Embryonic facial prominence (tissue), 1 donor: ENCODE measurements at regions not wholly inside any gene's neighbourhood (a gene's known extent, or its start where the extent isn't known, plus 50 kb on each side); places are given as distances from the start of the nearest gene placed in this dataset.
"Not testable (repeated sequence)": the region's sequence is repeated elsewhere in the genome, so short reads cannot be mapped to it uniquely, and the experiment has no call there.

Experiments used
- DNase-seq: peaks from one replicate; pipeline ENCODE4 v3.0.0-alpha.2; 2016; ENCODE audit errors: extremely low spot score

- DNase-seq: no peak
Measured at GRCh38 chr3:75126556-75126955, 512.1 kb upstream of the CNTN3 start.

GRCh38 chr3:75129101-75129500 is 514.6 kb upstream of the CNTN3 start:
- no peak for DNase-seq

- DNase-seq: no peak
Measured at GRCh38 chr3:75136100-75136897, 521.8 kb upstream of the CNTN3 start.

DNA sequence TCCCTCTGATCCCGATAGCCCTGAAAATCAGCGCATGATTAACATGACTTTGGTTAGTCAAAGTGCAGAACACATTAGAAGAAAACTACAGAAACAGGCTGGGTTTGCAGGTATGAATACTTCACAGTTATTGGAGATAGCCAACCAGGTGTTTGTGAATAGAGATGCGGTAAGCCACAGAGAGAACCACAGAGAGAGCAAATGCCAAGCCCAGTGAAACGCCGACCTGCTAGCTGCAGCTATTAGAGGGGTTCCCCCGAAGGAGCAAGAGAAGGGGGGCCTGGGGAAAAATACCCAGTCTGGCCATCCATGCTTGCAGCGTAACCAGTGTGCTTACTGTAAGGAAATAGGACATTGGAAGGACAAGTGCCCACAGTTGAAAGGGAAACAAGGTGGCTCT is 523.9 kb upstream of the CNTN3 start:
- no peak for DNase-seq

DNA sequence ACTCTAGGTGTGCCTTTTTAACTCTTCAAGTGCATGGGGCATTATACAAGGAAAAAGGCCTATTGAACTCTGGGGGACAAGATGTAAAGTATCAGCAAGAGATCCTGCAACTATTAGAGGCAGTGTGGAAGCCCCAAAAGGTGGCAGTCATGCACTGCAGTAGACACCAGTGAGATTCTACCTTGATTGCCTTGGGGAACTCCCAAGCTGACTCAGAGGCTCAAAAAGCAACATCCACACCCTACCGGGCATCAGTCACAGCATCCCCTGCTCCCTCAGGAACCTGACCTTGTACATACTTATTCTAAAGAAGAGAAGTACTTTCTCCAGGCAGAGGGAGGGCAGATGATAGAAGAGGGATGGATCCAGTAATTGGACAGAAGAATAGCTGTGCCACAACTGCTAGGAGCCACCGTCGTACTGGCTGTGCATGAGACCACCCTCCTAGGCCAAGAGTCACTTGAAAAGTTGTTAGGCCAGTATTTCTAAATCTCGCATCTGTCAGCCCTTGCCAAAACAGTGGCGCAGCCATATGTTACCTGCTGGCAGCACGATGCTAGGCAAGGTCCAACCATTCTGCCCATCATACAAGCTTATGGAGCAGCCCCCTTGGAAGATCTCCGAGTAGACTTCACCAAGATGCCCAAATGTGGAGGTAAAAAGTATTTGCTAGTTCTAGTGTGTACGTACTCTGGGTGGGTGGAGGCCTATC is 523.1 kb upstream of the FRG2C start:
- no peak for DNase-seq

- no peak for DNase-seq
Measured at GRCh38 chr3:75144406-75144805, 519.7 kb upstream of the FRG2C start.

- DNase-seq: peak; percentile 47
Measured at GRCh38 chr3:75171630-75172230, 492.4 kb upstream of the FRG2C start.

DNA sequence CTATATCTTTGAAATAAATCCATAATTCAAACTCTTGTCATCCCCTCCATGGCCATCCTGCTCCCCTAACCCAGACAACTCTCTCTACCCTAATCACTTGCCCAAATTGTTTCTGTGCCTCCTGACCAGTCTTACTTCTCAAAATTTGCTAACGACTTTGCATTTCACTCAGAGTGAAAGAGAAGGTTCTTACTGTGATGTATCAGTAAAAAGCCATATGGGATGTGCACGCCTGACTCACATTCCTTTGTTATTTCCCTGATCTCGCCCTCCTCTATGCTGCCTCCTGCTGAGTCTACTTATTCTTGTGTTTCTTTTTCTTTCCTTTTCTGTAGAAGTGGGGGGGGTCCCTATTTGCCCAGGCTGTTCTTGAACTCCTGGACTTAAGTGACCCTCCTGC is 487.2 kb upstream of the FRG2C start:
- DNase-seq: no peak

- DNase-seq: no peak
Measured at GRCh38 chr3:75180235-75180944, 483.7 kb upstream of the FRG2C start.

DNA sequence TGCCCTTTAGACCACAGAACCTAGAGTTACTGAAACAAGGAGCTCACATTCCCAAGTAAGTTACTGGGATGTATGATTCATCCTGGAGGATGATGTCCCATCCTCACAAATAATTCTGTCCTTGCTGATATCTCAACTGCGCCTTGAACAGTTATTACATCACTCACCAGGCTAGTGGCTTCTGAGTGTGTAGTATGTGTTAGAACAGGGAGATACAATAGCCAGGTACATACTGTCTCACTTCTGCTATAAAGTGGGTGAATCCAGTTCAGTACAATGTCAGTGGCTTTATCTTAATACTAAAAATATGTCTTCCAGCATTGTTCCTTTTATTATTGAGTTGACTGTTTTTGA is 483.2 kb upstream of the FRG2C start:
- DNase-seq: no peak

GRCh38 chr3:75188962-75189361 is 475.2 kb upstream of the FRG2C start:
- no peak for DNase-seq

DNA sequence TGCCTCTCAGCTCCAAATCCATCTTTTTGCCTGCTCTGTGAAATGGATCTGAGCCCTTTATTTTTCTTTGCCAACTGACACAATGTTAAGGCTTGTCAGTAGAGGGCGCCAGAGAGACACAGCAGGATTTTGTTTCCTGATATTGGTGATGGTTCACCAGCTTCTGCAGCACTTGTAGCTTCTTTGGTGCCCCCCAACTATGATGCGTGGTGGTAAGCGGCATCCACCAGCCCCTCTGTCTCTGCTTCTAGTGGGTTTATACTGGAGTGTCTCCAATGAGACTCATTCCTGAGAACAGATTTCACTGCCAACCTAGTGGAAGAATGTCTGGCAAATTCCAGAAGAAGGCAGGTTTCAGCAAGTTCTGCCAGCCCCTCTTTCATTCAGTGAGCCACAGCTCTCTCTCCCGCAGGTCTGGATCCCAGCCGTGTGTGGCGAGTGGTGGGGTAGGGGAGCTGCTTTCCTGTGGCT is 471.9 kb upstream of the FRG2C start:
- no peak for DNase-seq

- DNase-seq: no peak
Measured at GRCh38 chr3:75193797-75194196, 470.3 kb upstream of the FRG2C start.

DNA sequence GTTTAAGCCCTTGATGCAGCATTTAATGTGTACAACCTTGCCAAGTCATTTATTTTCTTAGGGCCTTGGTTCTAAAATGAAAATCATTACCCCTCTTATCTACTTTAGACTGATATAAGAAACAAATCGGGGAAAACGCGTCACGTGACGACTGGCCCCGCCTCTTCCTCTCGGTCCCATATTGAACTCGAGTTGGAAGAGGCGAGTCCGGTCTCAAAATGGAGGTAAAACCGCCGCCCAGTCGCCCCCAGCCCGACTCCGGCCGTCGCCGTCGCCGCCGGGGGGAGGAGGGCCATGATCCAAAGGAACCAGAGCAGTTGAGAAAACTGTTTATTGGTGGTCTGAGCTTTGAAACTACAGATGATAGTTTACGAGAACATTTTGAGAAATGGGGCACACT is 449.8 kb upstream of the FRG2C start:
- not testable (repeated sequence) for DNase-seq

DNA sequence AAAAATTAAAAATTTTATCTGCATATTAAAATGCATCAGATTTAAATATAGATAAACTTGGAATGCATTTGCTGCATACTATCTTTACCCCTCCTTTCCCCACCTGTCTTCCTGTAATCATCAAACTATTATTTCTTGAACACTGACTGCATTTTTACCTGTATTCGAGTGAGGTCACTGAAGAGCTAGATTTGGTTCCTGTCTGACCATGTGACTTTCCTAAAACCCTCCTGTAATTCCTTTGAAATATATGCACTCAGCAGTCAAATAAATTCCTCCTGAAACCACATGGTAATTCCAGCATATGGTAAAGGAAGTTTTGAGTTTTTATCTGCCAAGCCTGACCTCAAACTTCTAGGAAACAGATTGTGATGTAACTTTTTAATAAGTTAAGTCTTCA is 445.6 kb upstream of the FRG2C start:
- DNase-seq: no peak

GRCh38 chr3:75220932-75221331 is 443.2 kb upstream of the FRG2C start:
- no peak for DNase-seq

GRCh38 chr3:75224412-75224811 is 439.7 kb upstream of the FRG2C start:
- DNase-seq: no peak

DNA sequence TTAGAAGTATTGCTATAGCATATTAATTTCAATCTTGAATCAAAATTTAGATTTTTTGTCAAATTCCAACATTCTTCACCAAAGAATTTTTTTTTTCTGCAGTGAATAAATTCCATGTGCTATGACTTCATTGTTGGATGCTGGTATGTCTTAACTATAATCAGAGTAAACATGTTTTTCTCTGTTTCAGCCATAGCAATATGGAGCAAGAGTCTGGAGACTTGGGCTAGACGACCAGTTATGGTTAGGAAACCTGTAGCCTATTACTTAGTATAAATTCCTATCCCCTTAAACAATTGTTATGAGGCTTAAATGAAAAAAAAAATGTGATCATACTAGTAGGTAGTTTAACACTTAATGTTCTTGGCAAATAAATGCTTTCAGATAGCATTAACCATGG is 431.9 kb upstream of the FRG2C start:
- no peak for DNase-seq

- no peak for DNase-seq
Measured at GRCh38 chr3:75235631-75236030, 428.5 kb upstream of the FRG2C start.

DNA sequence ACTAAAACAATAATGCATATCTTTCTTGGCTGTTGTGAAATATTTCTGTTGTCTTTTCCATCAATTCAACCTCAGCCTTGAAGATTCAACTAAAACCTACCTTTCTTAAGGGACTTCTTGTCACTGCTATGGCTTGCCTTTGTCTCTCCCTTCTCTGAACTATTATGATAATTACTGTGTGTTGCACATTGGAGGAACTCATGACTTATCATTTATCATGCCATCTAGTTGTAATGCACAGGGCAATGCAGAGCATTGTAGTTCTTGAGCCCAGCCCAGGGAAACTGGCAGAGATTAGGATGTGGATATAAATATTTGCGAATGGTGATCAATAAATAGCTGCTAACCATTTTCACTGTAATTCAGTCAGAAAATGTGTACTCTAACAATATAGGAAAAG is 427.1 kb upstream of the FRG2C start:
- DNase-seq: no peak

DNA sequence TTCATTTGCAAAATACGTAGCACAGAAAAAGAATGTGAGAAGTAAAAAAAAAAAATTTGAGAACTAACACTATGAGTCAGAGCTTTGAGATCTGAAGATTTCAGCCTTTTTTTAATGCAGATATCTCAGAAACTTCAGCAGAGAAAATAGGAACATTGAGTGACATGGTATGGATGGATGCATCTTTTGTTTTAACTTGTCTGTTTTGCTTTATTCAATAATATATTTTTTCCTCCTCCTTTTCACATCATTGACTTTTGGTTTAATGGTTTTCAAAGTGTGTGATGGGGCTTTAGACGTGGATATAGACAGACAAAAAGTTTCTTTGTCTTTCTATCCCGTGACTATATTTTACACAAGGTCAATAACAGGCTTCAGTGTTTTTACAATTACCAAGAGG is 426.7 kb upstream of the FRG2C start:
- DNase-seq: no peak

GRCh38 chr3:75241226-75241962 is 422.7 kb upstream of the FRG2C start:
- not testable (repeated sequence) for DNase-seq
